ENCODE measurements at regions not wholly inside any gene's neighbourhood (a gene's known extent, or its start where the extent isn't known, plus 50 kb on each side); places are given as distances from the start of the nearest gene placed in this dataset.
A peak's percentile ranks its signal among the peaks of the same experiment; 100 is the strongest.

DNA sequence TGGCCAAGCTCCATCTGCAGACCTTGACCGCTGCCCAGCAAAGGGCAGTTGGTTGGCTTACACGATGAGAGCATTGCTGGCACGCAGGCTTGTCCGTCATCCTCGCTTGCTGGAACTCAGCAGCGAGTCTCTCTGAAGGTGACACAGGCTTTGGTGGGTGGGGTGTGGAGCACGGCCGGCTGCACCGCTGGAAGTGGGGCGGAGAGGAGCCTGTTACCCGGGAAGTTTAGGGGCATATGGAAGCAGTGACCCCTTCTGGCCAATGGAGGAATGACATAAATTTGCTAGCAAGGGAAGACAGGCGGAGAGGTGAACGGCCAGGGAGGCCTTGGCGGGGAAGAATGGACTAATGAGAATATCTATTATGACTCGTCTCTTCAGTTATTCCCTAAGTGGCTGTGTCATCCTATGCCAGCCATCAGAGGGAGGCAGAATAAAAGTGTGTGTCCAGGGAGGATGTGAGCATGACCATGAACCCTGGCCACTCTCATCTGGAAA lies 65.9 kb upstream of the SDK2 start:
- DNase-seq: peak; percentile 79
- intact Hi-C loops (cut with DNase I; ENCODE audit: low total_unique reads): no loop called here
- 16 to 43% methylated on average over 8 to 15 of the region's 15 CpGs for WGBS, 2 donors (ENCODE audit: low coverage in 1 of 2)
- H3K4me3 ChIP-seq: no peak overlapping the region
- no peaks in the 10 kb centered on the region for H3K9me3 ChIP-seq
- H3K27ac ChIP-seq: no peak overlapping the region
- in situ Hi-C loops (cut with MboI; ENCODE audit: low pct_ligation_motif_present in 1 of 4, low pct_unique_long_range_greater_than_20kb in 1 of 4, low sequenced_read_pairs in 3 of 4): loop anchor here in 1 of 4 donors (10.0 to 25.0 kb wide), 2 partner anchors 123 to 275 kb away; no protein-coding TSS in a partner anchor
- peaks cover 0 to 3% (median 2%) of the 10 kb centered on the region in 4 donors for H3K4me1 ChIP-seq
- H3K36me3 ChIP-seq: no peaks in the 10 kb centered on the region
- peaks cover 22% of the 10 kb centered on the region for H3K27me3 ChIP-seq
- TF ChIP-seq POLR2AphosphoS5 (IDR thresholded peaks at IDR 0.05) (no peak), CTCF (IDR thresholded peaks at IDR 0.05) (peak; percentile 59 to 89 (median 83))

DNA sequence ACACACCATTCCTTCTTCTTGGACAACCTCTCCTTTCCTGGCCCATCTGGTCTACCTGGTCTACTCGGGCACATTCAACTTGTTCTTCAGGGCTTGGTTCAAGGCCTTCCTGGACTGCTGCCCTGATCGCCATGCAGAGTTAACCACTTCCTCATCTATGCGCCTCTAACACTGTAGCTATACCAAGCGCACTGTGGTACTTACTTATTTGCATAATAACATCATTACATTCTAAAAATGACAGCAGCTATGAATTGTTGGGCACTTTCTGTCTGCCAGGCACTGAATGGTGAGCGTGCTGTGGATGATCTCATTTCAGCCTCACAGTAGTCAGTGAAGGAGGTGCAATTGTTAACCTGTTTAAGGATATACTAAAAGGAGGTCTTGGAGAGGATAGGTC lies 66.9 kb upstream of the SDK2 start:
- Histone ChIP-seq H3K4me3 (no peak overlapping the region), H3K9me3 (no peaks in the 10 kb centered on the region), H3K27ac (no peak overlapping the region), H3K27me3 (peaks cover 22% of the 10 kb centered on the region), H3K36me3 (no peaks in the 10 kb centered on the region), H3K4me1 (peaks cover 0 to 3% (median 2%) of the 10 kb centered on the region in 4 donors)
- DNase-seq: no peak
- in situ Hi-C loops (cut with MboI; ENCODE audit: low pct_ligation_motif_present in 1 of 4, low pct_unique_long_range_greater_than_20kb in 1 of 4, low sequenced_read_pairs in 3 of 4) (loop anchor here in 1 of 4 donors (10.0 to 25.0 kb wide), 2 partner anchors 124 to 276 kb away; no protein-coding TSS in a partner anchor), intact Hi-C loops (cut with DNase I; ENCODE audit: low total_unique reads) (no loop called here)
- TF ChIP-seq CTCF (IDR thresholded peaks at IDR 0.05) (no peak), POLR2AphosphoS5 (IDR thresholded peaks at IDR 0.05) (no peak), POLR2A (IDR thresholded peaks at IDR 0.05) (no peak), EP300 (IDR thresholded peaks at IDR 0.05; ENCODE audit: low read depth) (no peak)
- 58 to 67% methylated on average over 3 to 5 of the region's 5 CpGs for WGBS, 2 donors (ENCODE audit: low coverage in 1 of 2)

DNA sequence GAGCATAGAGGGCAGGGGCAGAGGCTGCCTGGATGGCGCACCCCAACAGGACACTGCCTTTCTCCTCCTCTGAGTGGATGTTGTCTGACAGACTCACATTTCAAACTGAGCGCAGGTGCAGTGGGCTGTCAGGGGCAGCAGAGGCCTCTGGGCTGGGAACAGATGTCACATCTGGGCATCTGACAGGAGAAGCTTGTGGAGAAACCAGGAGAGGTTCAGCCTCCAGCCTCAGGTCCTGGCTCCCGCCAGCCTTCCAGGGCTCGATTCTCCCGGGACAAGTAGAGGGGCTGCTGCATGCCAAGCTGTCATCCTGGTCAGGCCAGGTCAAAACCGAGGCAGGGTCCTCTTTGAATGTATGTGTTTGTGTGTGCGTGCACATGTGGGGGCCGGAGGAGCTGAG lies 67.7 kb upstream of the SDK2 start:
- DNase-seq: no peak
- intact Hi-C loops (cut with DNase I; ENCODE audit: low total_unique reads) (no loop called here), in situ Hi-C loops (cut with MboI; ENCODE audit: low pct_ligation_motif_present in 1 of 4, low pct_unique_long_range_greater_than_20kb in 1 of 4, low sequenced_read_pairs in 3 of 4) (loop anchor here in 1 of 4 donors (10.0 to 25.0 kb wide), 2 partner anchors 125 to 277 kb away; no protein-coding TSS in a partner anchor)
- H3K27me3 ChIP-seq: peaks cover 22% of the 10 kb centered on the region
- H3K4me3 ChIP-seq: no peak overlapping the region
- no peak overlapping the region for H3K27ac ChIP-seq
- H3K36me3 ChIP-seq: no peaks in the 10 kb centered on the region
- no peaks in the 10 kb centered on the region for H3K9me3 ChIP-seq
- 80 to 100% methylated on average over 1 to 8 of the region's 8 CpGs for WGBS, 2 donors (ENCODE audit: low coverage in 1 of 2)
- peaks cover 0 to 3% (median 2%) of the 10 kb centered on the region in 4 donors for H3K4me1 ChIP-seq
- TF ChIP-seq POLR2A (IDR thresholded peaks at IDR 0.05): no peak
- no peak for TF ChIP-seq CTCF (IDR thresholded peaks at IDR 0.05)
- no peak for TF ChIP-seq EP300 (IDR thresholded peaks at IDR 0.05; ENCODE audit: low read depth)
- TF ChIP-seq POLR2AphosphoS5 (IDR thresholded peaks at IDR 0.05): no peak

DNA sequence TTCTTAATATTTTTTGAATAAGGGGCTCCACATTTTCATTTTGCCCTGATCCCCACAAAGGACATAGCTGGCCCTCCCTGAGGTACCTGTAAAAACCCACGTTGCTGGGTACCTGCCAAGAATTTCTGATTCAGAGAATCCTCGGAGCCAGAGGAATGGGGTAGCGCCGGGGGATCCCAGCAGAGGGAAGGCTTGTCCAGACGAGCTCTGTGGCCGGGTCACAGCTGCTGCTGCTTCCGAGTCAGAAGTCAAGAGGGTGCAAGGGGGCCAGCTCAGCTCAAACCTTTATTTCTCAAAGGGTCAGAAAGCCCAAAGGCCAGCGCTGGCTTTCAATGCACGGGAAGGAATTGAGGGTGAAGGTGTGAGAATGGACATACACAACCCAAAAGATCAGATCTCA lies 68.9 kb upstream of the SDK2 start:
- intact Hi-C loops (cut with DNase I; ENCODE audit: low total_unique reads) (no loop called here), in situ Hi-C loops (cut with MboI; ENCODE audit: low pct_ligation_motif_present in 1 of 4, low pct_unique_long_range_greater_than_20kb in 1 of 4, low sequenced_read_pairs in 3 of 4) (loop anchor here in 1 of 4 donors (10.0 to 25.0 kb wide), 2 partner anchors 126 to 278 kb away; no protein-coding TSS in a partner anchor)
- no peak for TF ChIP-seq CTCF (IDR thresholded peaks at IDR 0.05)
- TF ChIP-seq POLR2AphosphoS5 (IDR thresholded peaks at IDR 0.05): no peak
- no peak for TF ChIP-seq POLR2A (IDR thresholded peaks at IDR 0.05)
- no peak for TF ChIP-seq EP300 (IDR thresholded peaks at IDR 0.05; ENCODE audit: low read depth)
- no peak for DNase-seq
- H3K36me3 ChIP-seq: no peaks in the 10 kb centered on the region
- no peaks in the 10 kb centered on the region for H3K9me3 ChIP-seq
- peaks cover 20% of the 10 kb centered on the region for H3K27me3 ChIP-seq
- no peak overlapping the region for H3K27ac ChIP-seq
- H3K4me1 ChIP-seq: peaks cover 0 to 3% (median 3%) of the 10 kb centered on the region in 4 donors
- H3K4me3 ChIP-seq: no peak overlapping the region
- 59% methylated on average over 9 of the region's 9 CpGs; no CpG with 5 or more reads in 1 of the 2 donors for WGBS, 2 donors (ENCODE audit: low coverage in 1 of 2)

All from transverse colon (tissue), 4 donors.